Fibroblast of lung (primary cell): ENCODE measurements at regions not wholly inside any gene's neighbourhood (a gene's known extent, or its start where the extent isn't known, plus 50 kb on each side); places are given as distances from the start of the nearest gene placed in this dataset.

Experiments used
- CTCF ChIP-seq, 2 donors: IDR thresholded peaks in 1 of 2; conservative IDR thresholded peaks in 1 of 2; 1 replicate in 1 of 2; 2 replicates in 1 of 2; pipeline ENCODE4 v1.5.1; 2011 to 2012; ENCODE audit warnings: low read length in 2 of 2, control low read depth in 1 of 2, inconsistent platforms in 1 of 2, low read depth in 1 of 2, mild to moderate bottlenecking in 1 of 2
- EZH2 ChIP-seq: IDR thresholded peaks from 2 replicates; pipeline ENCODE4 v1.5.1; 2012; ENCODE audit warnings: low read length, control low read depth, mild to moderate bottlenecking; ENCODE audit errors: missing control alignments

DNA sequence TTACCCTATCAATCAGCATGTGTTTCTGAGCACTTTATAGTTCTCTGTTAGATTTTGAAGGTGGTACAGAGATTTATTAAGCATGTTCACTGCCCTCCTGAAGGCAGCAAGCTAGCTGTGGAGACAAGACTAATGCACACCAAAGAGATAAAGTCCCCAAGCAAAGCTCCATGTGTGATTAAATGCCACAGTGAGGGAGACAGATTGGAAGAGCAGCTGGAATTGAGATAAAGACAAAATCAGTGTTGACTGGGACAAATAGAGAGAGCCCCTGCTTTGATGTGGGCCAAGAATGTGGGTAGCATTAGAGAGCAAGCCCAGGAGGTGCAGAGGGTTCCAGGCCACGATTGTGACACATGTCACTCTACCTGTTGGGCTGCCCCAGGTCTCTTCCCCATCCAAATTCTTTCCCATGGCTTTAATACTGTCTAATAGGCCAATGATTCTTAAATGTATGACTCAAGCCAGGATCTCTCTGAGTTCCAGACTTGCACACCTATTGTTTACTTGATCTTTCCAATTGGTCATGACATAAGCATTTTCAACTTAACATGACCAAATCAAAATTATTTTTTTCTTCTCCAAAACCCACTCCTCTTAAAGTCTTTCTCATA, 60.1 kb upstream of the ZC3H12C start:
- TF ChIP-seq CTCF (conservative IDR thresholded peaks at IDR 0.05 in 1 of 2, IDR thresholded peaks at IDR 0.05 in 1 of 2; ENCODE audit: low read depth in 1 of 2, low read length in 2 of 2): no peak
- TF ChIP-seq EZH2: no peak
